CD4-positive, alpha-beta T cell treated with Interleukin-6 for 4 hours (primary cell): ENCODE measurements at regions not wholly inside any gene's neighbourhood (a gene's known extent, or its start where the extent isn't known, plus 50 kb on each side); places are given as distances from the start of the nearest gene placed in this dataset.
"Not testable (repeated sequence)": the region's sequence is repeated elsewhere in the genome, so short reads cannot be mapped to it uniquely, and the experiment has no call there.

Experiments
- DNase-seq: peaks from one replicate; pipeline ENCODE4 v3.0.0-alpha.2; 2020; ENCODE audit warnings: mixed read lengths

- not testable (repeated sequence) for DNase-seq
Observed at GRCh38 chr4:181902404-181902803, 340.8 kb upstream of the TENM3 start.

GRCh38 chr4:181905708-181906107 is 337.5 kb upstream of the TENM3 start:
- no peak for DNase-seq

GRCh38 chr4:181908168-181908567 is 335.0 kb upstream of the TENM3 start:
- DNase-seq, result no peak

GRCh38 chr4:181909368-181909767 is 333.8 kb upstream of the TENM3 start:
- DNase-seq, result no peak

- no peak for DNase-seq
Observed at GRCh38 chr4:181911420-181911819, 331.8 kb upstream of the TENM3 start.

- DNase-seq, result no peak
Observed at GRCh38 chr4:181933471-181933870, 309.7 kb upstream of the TENM3 start.

- no peak for DNase-seq
Observed at GRCh38 chr4:181938631-181939030, 304.6 kb upstream of the TENM3 start.

GRCh38 chr4:181939199-181939945 is 303.8 kb upstream of the TENM3 start:
- DNase-seq, result no peak

GRCh38 chr4:181944527-181944926 is 298.7 kb upstream of the TENM3 start:
- no peak for DNase-seq

- DNase-seq, result no peak
Observed at GRCh38 chr4:181946902-181947301, 296.3 kb upstream of the TENM3 start.

- DNase-seq, result no peak
Observed at GRCh38 chr4:181948839-181949382, 294.3 kb upstream of the TENM3 start.

GRCh38 chr4:181949704-181950312 is 293.4 kb upstream of the TENM3 start:
- no peak for DNase-seq

- no peak for DNase-seq
Observed at GRCh38 chr4:181950372-181951127, 292.7 kb upstream of the TENM3 start.

GRCh38 chr4:181951265-181951664 is 291.9 kb upstream of the TENM3 start:
- no peak for DNase-seq

GRCh38 chr4:181952478-181952877 is 290.7 kb upstream of the TENM3 start:
- no peak for DNase-seq

GRCh38 chr4:181956512-181956911 is 286.7 kb upstream of the TENM3 start:
- no peak for DNase-seq

GRCh38 chr4:181957088-181957487 is 286.1 kb upstream of the TENM3 start:
- DNase-seq, result no peak

GRCh38 chr4:181958446-181958845 is 284.8 kb upstream of the TENM3 start:
- DNase-seq, result no peak

GRCh38 chr4:181959121-181959520 is 284.1 kb upstream of the TENM3 start:
- no peak for DNase-seq

GRCh38 chr4:181960384-181960783 is 282.8 kb upstream of the TENM3 start:
- DNase-seq, result no peak

GRCh38 chr4:181962321-181962720 is 280.9 kb upstream of the TENM3 start:
- no peak for DNase-seq

GRCh38 chr4:181964731-181965130 is 278.5 kb upstream of the TENM3 start:
- DNase-seq, result no peak

GRCh38 chr4:181966104-181966551 is 277.1 kb upstream of the TENM3 start:
- no peak for DNase-seq

GRCh38 chr4:181967401-181967800 is 275.8 kb upstream of the TENM3 start:
- no peak for DNase-seq
